ENCODE measurements at regions not wholly inside any gene's neighbourhood (a gene's known extent, or its start where the extent isn't known, plus 50 kb on each side); places are given as distances from the start of the nearest gene placed in this dataset.
A peak's percentile ranks its signal among the peaks of the same experiment; 100 is the strongest.

DNA sequence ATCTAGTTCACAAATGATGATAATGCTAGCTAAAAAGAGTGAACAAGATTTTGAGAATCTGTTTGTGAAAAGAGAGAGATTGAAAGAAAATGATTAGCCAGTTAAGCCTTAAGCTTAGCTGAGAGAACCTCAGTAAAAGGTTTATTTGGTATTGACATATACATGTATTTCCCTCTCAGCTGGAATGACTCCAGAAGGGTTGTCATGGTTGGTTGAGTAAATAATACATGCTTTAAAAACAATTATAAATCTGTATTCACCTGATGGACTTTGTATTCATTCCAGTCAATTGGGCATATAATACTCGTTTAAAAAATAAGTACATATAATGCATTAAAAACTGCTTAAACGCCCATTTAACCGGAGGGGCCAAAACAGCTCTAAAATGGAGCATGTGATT, 181.4 kb downstream of the GRB14 start:
- no peak for DNase-seq

DNA sequence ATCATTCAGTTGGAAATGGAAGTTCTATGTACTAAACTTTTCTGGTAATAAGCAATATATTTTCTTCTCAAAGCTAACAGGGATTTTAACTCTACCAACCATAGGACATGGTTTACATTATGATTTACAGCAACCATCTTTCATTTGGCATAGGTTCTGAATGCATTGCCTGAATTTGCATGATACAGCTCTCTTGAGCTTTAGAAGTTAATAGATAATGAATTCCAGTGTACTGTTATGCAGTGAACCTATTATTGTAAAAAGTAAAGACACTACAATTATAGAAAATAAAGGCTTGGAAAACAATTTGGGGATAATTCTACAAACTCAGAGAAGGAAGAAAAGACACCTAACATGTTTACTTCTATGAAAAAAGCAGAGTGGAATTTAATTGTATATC, 182.0 kb downstream of the GRB14 start:
- no peak for DNase-seq

DNA sequence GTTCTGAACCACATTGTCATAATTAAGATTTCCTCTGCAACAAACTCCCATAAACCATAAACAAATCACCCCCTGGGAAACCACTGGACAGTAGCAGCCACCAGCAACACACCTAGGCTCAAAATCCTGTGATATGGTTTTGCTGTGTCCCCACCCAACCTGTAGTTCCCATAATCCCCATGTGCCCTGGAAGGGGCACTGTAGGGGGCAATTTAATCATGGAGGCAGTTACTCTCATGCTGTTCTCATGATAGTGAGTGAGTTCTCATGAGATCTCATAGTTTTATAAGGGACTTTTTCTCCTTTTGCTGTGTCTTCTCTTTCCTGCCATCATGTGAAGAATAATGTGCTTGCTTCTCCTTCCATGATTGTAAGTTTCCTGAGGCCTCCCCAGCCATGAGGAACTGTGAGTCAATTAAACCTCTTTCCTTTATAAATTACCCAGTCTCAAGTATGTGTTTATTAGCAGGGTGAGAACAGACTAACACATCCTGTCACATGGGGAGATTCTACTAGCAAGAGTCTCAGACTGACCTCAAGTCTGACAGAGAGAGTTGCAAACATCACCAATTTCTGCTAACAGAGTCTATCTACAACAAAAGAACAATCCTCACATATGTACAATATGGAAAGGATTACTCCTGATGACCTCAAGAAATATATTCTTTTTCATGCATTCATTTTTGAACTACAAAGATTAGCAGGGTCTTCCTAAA, 182.6 kb downstream of the GRB14 start:
- no peak for DNase-seq

DNA sequence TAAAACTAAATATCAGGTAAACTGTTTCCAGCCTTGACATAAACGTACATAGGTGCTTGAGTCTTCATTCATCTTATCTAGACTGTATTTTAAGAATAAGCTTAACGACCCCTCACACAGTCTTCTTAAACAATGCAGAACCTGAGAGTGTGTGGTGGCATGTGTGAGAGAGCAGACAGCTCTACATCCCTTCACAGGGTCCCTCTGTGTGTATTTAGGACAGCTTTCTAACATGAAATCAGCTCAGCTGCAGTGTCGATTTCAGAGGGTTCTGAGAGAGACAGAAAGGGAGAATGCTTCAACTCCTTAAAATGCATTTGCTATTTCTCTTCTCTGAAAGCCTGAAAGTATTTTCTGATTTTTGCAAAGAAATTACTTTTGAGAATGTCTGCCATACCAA, 185.2 kb downstream of the GRB14 start:
- DNase-seq, result no peak

DNA sequence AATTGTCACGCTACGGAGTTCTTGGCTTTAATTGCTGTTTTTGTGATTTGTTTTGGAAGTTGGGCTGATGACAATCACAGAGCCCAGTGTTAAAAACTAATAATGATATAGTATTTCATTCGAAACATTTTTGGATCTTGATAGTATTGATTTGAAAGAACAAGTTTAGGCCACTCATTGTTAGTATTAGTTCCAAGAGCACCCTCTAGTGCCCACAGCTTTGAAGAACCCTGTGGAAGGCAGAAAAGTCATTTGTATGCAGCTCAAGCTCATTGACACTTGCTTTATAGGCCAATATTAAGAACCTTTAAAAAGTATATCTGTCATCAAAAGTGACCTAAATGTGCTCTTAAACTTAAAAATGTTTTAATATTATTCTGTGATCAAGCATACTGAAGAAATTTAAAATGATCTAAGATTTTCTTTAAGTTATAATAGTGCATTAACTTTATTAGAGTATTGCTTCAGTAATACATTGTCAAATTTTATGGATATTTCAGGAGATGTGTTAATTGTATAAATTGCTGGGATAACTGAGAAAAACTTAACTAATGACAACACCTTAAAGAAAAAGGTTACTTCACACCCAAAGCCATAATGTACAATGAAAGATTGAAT, 191.0 kb downstream of the GRB14 start:
- DNase-seq, result no peak

DNA sequence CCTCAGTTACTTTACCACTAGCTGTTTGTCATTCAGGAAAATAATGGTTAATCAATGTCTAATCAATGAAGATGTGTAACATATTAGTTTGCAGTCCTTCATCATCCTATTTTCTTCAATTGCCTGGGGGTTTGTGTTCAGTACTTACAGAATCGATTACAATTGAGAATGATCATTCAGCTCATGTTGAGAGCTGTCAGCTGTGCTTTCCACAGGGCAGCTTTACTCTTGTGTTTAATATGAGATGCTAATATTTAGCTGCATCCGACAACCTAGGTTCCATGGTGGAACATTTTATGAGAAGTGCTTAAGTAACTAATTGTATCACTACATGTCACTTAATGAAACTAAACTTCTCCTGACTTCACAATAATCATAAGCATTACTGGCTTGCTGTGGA, 191.9 kb downstream of the GRB14 start:
- no peak for DNase-seq

DNA sequence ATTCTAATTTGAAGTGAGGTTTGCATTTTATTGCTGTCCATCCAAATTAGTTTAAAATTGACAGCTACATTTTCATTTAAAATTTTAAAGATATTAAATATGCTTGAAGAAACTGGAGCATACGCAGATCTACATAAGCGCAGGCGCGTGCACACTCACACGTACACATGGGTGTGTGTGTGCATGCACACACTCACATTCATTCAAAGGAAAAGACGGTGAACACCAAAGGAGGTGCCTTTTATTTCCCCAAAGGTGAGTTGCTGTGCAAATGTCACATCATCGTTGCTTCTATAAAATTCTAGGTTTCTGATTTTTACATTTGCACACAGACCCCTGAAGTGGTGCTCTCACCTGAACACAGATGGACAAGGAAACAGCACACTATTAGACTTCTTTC, 194.2 kb downstream of the GRB14 start:
- no peak for DNase-seq

DNA sequence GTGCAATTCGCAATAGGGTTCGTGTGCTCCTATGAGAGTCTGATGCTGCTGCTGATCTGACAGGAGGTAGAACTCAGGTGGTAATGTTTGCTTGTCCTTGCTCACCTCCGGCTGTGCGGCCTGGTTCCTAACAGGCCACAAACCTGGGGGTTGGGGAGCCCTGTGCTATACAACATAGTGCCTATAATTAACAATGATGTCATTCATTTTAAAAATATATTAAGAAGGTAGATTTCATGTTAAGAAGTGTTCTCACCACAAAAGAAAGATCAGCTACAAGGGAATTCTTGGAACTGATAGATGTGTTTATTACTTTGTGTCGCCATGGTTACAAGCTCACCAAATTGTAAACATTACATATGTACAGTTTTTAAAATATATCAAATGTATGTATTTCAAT, 200.5 kb downstream of the GRB14 start:
- DNase-seq, result no peak

DNA sequence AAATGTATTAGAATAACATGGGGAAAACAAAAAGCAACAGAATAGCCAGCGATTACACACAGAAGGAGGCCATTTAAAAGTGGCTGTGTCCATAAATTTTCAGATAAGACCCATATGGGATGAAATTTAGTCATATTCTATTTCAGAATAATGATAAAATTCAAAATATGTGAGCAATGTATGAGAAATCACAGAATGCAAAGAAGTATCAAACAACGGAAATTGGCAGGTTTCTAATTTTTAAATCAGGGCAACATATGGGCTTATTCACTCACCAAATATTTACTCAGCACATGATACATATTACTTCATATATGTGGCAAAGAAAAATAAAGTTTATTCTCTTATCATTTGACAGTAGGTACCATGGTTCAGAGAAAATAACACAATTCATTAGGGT, 208.5 kb downstream of the GRB14 start:
- no peak for DNase-seq

DNA sequence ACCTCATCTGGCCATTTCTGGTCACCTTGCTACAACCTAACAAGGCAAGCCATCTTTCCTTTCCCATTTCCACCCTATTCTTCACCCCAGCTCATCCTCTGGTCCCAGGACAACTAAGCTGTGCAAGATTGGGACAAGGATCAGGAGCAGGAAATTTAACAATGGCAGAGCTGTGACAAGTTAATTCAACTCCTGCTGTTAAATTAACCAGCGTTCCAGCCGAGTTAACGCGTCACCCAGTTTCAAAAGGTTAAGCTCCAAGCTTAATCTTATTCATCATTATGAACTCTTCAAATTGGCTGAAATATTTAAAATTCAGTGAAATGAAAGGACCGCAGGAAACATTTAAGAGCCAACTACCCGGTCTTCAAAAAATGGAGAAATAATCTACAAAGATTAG, 231.9 kb downstream of the GRB14 start:
- no peak for DNase-seq

DNA sequence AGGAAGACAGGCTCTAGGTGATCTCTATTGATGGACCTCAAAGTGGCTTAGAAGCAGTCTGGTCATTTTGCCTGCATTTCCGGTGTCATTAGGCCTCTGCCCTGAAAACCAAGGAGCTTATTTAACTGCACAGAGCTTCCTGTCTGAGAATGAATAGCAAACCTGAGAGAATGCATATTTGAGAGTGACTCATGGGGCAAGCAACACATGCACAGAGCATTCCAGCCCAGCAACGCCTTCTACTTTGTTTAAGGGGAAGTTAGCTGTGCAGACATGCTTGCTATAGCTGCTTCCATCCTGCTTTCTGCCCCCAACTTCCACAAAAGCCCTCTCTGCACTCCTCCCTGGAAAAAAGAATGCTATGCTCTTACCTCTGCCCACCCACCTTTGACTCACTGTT, 232.8 kb downstream of the GRB14 start:
- no peak for DNase-seq

DNA sequence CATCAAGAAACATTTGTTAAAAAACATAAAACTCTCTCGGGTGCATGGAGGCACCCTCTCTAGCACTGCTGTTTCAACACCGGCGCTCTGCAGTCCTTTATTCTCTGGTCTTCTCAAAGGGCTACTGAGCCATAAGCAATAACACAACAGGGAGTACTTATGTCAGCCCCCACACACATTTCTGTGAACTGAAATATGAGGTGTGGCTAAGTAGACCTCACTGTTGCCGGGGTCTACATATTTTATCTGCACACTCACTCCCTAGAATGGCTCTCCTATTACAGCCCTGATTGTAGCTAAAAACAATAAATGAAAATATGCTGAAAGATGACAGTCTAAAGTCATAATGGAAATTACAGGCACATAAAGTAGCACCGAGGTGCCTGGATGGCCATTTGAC, 235.1 kb downstream of the GRB14 start:
- DNase-seq, result no peak

DNA sequence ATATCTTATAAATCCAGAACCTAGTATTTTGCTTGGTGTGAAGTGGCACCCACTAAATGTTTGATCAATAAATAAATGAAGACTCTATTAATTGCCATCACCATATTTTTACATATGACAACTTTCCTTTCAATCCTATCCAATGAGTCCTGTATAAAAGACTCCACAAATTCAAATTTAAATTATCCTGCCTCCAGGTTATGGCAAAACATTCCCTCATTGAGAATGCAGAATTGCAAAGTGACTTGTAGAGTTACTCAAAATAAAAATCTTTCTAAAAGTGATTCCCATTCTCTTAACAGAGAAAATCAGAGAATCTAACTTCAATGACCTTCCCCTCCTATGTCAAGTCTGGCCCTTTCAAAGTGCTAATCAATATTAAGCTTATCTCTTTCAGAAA, 236.8 kb downstream of the GRB14 start:
- DNase-seq, result no peak

DNA sequence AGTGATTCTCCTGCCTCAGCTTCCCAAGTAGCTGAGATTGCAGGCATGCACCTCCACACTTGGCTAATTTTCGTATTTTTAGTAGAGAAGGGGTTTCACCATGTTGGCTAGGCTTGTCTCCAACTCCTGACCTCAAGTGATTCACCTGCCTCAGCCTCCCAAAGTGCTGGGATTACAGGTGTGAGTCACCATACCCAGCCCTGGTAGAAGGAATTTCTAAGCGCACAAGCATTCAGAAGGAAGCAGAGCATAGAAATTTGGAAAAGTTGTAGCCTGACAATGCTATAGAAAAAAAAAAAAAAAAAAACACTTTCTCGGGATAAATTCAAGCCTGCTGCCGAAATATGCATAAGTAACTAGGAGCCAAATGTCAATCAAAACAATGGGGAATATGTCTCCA, 249.4 kb downstream of the GRB14 start:
- no peak for DNase-seq

DNA sequence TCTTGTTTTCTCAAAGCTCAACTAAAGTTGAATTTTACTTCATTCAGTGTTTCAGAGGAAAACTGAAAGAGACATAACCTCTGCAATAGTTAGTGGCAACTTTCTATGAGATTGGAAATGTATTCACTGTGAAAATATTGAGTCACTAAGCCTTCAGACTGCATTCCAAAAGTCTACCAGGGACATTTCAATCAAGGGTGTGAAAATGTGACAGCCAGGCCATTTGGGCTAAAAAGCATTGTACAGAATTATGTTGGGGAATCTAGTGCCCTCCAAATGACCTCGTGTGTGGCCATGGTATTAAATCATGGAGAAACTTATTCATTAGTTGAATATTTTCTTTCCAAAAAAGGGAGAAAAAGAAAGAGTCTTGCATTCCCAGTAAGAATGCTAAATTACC, 251.9 kb downstream of the GRB14 start:
- no peak for DNase-seq

DNA sequence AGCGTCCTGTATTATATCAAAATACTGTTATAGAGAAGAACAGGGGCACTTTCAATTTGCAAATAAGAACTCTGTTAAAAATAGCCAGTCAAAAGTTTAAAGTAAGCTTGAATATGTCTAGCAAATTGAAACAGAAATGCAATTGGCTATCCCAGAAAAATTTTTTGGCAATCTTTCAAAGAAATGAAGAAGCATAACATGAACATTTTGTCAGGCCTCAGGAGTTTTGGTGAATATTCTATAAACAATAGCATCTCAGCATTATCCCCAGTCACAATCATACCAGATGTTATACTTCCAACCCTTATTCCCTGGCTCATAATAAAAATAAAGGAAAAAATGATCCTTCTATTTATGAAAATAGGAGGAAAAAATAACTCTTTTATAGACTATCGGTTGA, 252.4 kb downstream of the GRB14 start:
- no peak for DNase-seq

DNA sequence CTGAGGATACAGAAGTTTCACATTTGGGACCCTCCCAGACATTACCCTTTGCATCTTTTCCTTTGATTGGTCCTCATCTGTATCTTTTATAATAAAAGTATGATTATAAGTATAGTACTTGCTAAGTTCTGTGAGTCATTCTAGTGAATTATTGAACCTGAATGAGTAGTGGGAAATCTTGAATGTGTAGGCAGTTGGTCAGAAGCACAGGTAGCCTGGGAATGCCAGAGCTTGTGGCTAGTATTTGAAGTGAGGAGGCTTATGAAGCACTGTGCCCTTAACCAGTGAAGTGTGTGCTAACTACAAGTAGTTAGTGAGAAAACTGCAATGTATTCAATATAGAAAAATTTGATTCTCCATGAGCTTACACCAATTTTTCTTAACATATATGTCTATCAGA, 257.6 kb downstream of the GRB14 start:
- no peak for DNase-seq

DNA sequence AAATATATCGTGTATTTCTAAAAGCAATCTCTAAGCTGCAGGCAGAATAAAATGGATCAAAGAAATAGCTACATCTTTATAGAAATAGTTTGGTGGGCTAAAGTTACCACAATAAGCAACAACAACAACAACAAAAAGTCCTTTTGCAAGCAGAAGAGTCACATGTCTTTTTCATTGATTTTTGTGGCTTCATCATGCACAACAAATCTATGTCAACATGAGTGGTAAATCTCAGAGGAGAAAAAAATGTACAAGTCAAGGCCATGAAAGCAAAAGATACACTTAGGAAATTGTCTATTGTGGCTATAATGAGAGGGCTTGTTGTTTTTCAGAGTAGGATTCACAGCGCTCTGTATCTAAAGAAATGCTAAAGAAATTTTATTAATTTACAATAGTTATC, 269.7 kb downstream of the GRB14 start:
- no peak for DNase-seq

DNA sequence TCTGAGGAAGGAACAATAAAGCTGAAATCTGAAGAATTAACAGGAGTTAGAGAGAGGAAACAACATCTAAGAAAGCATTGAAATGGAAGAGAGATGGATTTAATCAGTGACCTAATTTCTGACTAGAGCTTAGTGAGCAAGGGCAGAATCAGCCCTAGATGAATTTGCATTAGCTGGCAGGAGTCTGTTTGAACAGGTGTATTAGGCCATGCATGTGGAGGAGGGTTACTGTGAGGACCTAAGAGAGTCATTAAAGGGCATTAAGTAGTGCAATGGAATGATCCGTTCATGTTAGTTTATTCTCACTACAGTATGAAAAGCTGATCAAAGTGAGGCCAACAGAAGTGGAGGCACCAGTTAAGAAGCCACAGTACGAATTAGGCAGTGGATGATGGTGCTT, 285.3 kb downstream of the GRB14 start:
- peak; percentile 5 for DNase-seq

DNA sequence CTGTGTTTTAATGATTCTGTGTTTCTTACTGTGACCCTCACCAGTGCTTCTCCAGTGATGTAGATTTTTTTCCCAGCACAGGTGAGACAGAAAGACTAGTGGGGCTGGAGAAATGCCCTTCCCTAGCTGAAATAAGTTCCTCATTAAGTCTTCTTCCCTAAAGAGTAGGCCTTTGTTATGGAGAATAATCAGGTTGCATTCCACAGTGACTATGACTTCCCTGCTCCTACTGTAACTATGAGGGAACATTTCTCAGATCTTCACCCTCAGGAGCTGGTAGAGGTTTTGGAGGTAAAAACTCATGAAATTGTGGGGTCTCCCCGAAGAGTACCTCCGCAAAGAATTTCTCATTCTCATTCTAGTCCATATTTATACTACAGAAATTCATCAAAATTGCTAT, 286.2 kb downstream of the GRB14 start:
- no peak for DNase-seq

DNA sequence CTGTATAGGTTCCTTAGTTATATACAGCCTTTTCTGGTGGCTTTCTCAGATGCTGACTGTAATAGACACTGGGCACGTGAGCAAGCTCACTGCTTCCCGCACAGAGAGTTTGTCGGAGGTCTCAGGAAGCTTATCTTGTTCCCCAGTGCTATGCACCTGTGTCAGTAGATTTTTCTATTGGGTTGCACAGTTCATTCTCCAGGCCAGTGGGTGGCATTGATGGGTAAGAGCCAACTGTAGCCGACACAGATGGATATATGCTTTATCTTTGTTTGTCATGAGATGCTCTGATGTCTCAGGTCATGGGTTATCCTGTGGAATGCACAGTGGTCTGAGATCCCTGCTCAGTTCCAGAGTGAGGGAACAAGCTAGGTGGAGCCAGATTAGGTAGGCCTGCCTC, 293.0 kb downstream of the GRB14 start:
- no peak for DNase-seq

DNA sequence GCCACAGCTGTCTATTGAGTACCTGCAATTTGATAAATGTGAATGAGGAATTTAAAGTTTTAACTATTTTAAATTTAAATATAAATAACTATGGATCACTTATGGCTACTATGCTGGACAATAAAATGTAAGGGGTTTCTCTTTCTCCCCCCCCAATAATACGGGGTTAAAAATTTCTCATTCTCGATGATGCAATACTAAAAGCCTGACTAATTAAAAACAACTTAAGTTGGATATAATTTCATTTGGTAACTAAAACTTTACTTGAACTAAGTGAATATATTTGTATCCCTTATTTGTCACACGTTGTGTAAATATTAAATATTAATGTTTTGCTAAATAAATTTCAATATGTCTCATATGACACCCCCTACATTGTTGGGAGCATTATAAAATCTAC, 297.3 kb downstream of the GRB14 start:
- no peak for DNase-seq

DNA sequence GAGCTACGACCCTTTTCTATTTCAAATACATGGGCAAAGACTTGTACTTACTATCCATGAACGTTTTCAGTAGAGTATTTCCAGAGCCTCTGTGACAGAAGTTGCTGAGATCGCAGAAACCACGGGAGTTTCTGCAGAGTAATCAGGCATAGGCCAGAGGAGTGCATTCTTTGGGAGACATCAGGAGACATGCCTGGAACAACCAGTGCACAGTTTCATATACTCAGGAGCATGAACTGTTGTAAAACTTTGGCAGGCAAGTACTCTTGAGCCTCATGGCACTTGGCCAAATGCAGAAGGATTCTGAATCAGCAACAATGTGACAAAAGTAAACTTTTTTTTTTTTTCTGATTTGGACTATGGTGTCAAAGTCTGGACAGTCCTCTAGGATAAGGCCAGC, 307.1 kb downstream of the GRB14 start:
- DNase-seq, result no peak

DNA sequence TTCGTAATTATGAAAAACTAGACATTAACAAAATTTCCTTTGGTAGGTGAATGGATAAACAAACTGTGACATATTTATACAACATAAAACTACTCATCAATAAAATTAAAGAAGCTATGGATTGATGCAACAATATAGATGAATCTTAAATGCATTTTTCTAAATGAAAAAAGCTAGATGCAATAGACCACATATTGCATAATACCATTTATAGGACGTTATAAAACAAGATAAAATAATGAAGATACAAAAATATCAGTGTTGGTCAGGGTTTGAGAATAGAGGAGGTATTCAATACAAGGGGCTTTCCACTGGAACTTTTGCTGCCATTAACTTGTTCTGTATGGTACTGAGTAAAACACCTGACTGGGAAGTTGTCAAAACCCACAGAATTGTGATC, 314.4 kb downstream of the GRB14 start:
- DNase-seq, result no peak

DNA sequence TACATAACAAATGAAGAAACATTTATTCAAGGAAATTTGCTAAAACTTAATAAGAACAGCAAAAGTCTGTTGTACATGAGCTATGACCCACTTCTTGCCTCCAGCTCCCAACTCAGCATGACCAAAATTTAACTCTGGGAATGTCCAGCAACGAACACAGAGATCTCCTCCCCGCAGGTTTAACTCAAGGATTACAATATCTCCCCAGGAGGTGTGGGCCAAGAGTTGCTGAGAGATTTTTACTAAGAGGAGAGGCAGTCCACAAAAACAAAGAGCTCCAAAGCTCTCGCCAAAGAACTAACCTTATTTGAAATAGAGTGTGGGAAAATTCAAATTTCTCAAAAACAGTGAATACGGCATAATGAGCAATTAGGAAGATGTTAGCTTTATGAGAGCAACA, 318.5 kb downstream of the GRB14 start:
- no peak for DNase-seq

Data from NCI-H1048 (cell line).